GDM1 (cell line): ENCODE measurements at regions not wholly inside any gene's neighbourhood (a gene's known extent, or its start where the extent isn't known, plus 50 kb on each side); places are given as distances from the start of the nearest gene placed in this dataset.

ENCODE experiments used
- DNase-seq: peaks from one replicate; lab custom pipeline; 2025; lab: John Stamatoyannopoulos, UW

DNA sequence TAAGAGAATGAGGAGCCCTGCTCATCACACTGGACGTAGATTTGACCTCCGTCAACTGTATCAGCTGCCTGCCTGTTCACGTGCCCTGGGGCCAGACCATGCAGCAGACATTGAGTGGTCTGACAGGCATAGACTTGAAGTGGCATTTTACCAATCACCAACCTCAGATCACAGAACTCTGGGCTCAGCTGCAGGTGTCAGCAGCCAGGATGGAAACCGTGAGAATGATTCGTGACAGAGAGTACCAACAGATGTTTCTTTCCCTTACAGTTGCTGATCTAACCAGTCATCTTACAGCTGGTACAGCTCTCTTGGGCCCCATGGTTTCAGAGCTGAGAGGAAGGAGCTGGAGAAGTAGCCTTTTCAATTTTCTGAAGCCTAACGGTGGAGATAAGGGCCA lies 148.9 kb downstream of the EN1 start:
- no peak for DNase-seq

DNA sequence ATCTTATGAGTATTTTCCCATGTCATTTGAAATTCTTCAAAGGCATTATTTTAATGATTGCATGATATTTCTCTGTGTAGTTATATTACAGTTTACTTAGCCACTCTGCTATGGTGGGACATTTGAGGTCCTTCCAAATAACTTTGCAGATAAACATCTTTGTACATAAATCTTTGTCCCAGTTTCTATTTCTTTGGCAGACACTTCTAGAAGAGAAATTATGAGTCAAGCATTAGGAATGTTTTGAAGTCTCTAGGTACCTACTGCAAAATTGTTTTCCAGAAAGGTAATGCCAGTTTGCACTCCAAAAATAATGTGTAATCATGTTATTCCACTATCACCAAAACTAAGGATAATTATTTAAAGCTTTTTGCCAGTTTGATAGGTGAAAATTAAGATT lies 149.7 kb downstream of the EN1 start:
- no peak for DNase-seq

DNA sequence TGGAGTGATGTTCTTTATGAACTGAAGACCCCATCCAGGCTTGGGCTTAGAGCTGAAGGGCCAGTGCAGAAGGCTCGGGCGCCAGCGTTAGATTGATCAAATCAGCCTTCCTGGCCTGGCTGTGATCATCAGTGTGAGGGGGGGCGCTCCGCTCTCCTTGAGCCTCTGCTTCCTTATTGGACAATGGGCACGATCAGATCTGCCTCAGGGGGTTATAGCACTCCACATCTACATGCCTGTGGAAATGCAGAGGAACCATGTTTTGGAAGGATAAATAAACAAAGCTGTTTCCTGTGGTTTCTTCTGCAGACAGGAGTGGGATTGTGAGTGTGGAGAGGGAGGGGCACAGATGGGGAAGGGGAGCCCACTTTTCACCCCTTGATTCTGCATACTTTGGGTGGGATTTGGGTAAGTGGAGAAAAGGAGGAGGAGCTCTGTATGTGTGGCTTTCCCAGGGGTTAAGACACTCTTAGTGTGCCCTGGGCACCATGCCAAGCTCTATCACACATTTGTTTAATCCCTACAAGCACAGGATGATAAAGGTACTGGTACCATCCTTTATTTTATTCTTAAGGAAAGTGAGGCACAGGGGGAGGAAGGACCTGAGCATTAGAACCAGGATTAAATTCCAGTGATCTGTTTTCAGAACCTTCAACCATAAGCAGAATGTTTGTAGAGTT lies 150.5 kb downstream of the EN1 start:
- DNase-seq: no peak

DNA sequence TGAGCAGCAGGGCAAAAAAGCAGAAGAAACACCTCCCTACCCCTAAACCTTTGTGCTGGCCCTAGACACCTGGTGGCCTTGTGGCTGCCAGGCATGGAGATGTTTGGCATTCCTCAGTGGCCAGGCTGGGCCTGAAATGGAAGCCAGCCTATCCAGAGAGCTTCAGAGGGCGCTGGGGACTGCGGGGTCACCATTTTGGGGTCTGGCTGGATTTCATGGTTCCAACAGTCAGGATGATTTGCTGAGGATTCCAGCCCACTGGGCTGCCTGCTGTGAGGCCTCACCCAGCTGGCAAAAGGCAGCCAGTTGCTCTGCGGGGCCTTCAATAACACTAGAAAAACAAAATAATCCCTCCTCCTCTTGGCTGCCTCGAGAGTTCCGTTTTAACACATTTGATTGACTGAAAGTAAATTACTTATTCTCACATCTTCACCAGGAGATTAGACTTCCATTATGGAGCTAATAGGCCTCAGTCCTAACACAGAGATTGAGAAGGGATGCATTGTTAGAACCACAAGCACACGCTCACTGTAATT lies 154.1 kb downstream of the EN1 start:
- DNase-seq: no peak

DNA sequence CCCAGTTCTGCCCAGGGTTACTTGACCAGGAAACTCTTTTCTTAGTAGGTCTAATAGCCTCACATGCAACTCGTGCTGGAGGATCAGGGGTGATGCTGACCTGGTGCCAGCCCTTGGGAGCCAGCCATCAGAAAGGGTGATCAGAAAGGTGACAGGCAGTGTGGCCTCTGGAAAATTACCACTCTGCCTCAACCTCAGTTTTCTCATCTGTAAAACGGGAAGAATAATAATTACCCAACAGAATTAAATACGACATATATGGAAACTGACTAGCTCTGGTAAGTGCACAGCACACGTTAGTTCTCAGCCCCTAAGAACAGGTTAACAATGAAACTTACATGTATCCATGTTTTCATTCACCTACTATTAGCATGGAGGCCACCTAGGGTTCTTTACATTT lies 157.6 kb downstream of the EN1 start:
- no peak for DNase-seq

DNA sequence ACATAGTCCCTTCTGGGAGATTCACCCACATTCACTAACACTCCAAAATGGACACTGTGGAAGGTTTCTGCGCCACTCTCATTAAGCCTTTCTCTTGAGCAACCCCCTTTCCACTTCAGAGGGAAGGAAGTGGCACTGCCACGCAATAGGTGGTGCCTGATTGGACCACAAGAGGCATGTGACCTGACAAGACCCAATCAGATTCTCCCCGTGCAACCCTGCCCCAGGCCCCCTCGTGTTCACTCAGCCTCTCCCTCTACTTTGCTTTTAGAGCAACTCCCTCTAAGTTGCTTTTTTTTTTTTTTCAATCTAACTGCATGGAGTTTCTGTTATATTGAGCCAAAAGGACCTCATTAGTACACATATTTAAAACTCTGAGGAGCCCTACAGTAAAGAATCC lies 158.0 kb downstream of the EN1 start:
- DNase-seq: no peak

DNA sequence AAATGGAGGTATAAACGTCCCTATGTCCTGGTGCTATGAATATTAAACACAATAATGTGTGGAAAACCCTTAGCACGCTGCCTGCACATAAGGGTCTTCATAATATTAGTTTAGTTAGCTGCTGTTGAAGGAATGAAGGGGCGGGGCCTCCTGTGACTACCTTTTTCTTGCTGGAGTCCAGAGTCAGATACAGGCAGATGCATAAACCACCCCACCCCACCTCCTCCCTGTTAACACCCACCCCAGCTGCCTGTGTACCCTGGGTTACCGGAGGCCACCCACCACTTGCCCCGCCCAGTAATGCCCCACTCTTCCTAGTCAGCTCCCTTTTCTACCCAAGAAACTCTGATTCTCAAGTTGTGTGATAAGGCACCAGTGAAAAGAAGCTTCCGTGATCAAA lies 158.4 kb downstream of the EN1 start:
- DNase-seq: no peak

DNA sequence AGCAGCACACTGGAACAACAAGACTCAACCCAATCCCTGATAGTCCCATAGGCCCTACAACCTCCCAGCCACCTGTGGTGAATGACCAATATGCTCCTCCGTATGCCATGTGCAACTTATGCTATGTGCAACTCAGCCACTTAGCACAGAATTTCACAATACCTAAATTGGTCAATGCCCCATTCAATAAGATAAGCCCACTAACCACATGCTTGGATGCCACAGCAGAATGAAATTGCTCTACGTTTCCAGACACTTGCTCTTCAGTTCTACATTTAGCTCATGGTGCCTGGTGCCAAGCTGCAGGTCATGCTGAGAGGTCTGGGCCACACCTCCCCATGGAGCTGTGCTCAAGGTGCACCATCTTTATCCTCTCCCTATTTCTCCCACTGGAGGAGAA lies 159.8 kb downstream of the EN1 start:
- DNase-seq: no peak

DNA sequence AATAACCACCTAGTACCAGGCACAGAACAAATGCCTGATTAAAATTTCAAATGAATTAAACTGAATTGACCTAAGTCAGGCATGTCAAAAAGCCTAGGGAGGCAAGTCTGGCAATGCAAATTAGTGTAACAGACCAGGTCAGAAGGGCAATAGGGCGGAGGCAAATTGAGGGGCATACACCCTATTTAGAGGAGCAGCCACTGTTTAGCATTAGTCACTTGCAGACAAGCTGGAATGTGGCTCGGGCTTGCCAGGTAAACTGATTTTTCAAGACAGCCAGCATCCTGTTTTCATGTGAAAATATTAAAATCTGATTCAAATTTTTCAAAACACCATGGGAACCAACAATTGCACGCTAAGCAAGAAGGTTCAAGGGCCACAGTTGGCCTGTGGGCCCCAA lies 160.3 kb downstream of the EN1 start:
- no peak for DNase-seq

DNA sequence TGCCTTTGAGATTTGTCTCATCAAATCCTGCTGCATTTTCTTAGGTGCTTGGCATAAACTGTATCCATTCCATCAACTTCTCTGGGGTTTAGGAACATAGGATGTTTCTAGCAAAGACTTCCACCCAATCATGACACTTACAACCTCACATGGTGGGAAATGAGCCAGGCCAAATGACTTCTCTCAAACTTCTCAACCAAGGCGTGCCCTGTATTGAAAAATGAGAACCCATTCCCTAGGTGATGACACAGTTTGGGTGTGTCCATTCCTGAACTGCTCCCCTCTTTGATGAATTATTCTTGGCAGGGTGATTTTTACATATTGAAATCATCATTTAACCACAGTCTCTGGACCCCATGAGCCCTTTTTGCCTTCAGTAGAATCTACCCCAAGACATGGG lies 161.1 kb downstream of the EN1 start:
- DNase-seq: no peak

DNA sequence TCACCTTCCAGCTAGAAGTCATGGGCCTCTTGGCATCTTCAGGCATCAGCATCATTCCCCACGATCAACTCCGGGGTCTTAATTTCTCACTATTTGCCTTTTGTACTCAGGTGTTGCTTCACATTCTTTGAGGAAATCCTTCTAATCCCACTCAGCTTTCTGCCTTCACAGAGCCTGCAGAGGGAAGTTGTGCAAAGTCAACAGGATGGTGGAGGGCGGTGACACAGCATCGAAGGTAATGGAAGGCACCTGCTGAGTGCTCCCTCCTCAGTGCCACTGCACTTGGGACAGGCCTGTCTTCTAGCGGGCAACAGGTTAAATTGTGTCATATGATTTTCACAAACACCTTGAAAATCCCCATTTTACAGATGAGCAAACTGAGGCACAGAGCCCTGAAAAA lies 164.0 kb downstream of the EN1 start:
- no peak for DNase-seq

DNA sequence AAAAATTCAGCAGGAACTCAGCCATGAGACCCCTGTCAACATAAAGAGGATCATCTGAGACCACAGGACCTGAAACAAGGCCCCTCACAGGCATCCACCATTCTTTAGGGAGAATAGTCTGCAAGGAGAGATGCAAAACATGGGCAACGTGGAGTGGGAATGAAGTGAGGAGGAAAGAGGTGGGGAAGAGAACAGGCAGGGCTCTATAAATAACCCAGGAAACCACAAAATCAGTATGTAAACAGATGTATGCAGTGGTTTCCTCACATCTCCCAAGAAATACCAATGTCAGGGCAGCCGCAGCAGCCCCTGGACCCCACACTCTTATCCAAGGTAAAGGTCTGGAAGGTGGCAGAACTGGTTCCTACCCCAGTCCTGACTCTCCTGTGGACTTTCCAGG lies 168.5 kb downstream of the EN1 start:
- no peak for DNase-seq

DNA sequence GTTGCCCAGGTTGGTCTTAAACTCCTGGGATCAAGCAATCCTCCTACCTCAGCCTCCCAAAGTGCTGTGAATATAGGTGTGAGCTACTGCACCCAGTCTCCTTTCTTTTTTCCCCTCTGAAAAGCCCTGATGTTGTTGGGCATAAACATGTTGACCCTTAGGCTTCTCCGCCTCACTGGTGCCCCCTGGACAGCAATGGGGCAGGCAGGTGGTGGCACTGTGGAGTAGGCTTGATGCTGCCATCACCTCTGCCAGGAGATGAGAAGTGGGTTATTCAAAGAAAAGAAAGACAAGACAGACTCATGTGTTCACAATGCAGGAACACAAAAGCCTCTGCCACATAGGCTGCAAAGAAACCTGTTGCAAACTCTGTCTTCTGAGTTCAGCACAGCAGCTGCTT lies 169.9 kb downstream of the EN1 start:
- no peak for DNase-seq

DNA sequence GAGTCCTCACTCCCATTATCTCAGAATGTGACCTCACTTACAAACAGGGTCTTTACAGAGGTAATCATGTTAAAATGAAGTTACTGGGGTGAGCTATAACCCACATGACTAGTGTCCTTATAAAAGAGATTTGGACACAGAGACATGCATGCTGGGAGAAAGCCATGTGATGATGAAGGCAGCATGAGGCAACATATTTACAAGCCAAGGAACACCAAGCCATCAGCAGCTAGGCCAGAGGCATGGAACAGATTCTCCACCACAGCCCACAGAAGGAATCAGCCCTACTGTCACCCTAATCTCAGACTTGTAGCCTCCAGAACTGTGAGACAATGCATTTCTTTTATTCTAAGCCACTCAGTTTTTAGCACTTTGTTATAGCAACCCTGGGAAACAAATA lies 171.9 kb downstream of the EN1 start:
- no peak for DNase-seq

DNA sequence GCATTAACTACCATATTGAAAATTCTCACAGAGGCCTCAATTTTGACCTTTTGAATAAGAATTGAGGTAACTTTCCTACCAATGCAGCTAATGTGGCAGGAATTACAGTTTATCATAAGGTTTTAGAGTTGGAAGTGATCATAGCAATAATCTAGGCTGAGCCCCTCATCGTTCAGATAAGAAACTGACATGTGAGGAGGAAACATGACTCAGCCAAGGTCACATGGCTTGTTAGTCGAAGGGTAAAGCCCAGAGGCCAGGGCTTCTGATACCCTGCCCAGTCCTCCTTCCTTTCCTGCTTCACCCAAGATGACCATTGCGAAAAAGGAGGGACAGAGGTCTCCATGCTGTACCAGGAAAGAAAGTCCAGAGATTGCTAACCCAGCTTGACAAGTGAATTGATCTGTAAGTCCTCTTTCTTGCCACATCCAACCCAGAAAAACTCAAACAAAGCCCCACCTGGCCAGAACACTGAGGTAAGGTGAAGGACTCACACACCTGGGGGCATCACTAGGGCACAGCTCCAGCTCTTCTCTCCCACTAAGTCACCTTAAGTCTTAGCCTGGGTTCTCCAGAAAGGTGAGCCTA lies 174.8 kb downstream of the EN1 start:
- no peak for DNase-seq

DNA sequence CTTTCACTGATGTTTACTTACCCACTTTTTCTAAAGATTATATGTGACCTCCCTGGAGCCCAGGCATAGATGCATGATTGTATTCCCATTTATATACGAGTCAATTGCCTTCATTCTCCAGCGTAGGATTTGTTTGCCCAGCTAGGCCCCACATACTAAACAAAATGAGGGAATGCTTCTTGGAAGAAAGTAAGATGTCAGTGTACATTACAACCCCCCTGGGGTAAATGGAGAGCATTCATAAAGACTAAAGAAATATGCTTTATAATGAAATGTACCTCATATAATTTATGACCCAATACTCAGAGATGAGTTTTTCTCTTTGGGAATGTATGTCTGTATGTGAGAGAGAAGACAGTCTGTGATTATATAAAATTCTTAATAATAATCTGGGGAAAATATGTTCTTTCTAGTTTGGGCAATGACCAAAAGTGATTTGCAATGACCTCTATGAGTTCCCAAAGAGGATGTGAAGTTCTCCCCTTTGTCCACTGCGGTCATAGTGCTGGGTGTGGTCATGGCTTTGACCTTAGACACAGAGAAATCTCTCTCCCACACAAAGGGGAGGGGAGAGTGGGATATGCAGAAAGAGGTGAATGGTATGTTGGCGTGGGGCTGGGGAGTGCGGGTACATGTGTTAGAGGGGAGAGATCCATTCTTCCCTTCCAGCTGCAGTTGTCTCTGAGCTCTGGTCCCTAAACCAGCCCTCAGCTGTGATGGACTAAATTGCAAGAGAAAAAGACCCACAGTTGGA lies 175.6 kb downstream of the EN1 start:
- DNase-seq: no peak

DNA sequence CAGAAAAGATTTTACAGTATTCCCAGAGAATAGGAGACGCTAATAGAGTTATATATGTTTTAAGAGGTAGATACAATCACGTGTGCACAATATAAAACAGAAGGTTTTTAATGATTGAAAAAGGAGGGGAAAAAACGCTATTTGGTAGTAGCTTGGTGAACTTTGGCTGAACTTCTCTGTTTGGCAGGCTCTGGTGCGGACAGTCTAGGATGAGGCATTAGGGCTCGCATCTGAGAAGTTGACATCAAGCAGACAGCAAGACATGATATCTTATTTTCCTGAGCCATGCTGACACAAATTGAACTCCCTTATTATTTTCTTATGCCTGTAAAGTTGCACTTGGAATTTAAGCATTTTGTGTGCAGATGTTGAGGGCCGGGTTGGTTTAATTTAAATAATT lies 176.6 kb downstream of the EN1 start:
- no peak for DNase-seq

DNA sequence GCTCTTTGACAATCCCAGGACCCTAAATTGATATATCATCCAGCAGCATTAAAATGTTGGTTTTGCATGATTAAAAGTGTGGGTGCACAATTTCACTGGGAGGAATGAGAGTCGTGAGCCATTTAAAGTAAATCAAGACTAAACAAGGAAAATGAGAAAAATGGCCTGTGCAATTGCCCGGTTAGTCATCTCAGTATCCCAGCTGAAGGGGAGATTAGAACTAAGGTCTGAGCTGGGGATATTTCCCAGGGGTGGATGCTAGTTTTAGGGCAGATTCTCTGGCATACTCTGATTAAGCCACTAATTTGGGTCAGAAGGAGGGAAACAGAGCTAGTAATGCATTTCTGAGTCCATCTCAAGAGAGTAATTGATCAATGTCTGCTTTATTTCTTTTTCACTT lies 177.2 kb downstream of the EN1 start:
- DNase-seq: no peak

DNA sequence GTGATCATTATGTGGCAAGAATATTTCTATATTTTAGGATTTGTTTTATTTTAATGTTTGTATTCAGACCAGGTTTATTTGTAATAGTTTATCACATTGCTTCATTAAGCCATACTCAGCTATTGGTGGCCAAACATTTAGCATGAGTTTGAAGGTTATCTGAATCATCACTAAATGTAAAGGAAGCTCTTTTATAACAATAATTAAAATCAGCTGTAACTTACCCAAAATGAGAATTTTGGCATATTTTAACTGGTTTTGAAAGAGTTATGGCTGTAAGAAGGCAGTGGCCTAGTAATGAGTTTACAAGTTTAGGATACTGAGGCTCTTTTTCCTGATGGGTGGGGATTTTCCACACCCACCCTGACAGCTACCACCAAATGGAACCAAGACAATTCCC lies 177.8 kb downstream of the EN1 start:
- DNase-seq: no peak

DNA sequence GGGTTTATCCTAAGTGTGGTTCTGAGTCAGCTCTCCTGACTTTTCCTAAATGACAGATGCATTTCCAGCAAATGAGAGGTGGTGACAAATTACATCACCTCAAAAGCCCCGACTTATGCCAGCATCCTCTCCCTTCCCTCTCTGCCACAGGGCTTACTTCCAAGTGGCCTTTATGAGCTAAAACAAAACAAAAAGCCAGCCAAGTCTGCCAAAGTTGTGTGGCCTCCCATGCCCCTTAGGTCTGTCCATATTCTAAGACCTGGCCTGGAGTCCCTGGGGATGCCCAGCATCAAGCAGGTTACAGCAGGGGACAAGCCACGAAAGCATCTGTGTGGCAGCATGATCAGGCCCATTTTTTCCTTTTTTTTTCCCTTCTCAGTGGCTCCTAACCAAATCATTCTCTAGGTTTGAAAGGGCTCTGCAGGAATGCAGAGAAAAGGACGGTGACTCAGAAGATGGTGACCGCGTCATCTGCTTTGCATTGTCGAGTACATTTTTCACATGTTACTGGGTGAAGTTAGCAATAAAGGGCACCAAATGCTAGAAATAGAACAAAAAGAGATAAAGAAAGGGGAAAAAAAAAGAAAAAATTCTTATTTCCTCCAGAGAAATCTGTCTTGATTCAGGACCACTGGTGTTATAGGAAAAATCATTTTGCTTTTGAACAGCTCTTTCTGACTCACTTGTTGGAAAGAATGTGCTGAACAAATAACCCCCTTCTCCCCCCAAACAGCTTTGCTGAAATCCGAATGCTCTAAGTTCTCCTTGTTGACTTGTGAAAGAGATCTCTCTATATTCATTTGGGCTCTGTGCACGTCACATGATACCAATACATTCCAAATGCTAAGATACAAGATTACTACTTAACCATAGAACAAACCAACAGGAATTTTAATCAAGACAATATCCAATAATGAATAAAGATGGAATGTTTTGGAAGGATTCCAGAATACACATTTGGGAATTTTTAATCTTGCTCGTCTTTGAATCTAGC lies 178.7 kb downstream of the EN1 start:
- no peak for DNase-seq

DNA sequence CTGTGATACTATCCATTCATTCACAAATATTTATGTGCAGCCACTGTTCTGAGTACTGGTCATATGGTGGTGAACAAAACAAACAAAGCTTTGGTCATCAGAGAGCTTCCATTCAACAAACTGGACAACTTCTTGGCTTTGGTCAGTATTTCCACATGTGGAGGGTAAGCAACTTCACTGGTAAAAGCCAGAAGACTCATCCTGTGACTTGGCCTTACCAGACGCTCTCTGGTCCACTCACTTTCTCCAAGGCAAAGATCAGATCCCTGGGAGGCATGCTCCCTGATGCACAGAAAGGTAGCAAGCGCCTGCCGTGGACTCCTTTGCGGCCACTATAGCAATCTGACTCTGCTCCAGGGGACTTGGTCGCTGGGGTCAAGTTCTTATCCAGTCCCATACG lies 179.5 kb downstream of the EN1 start:
- DNase-seq: no peak

DNA sequence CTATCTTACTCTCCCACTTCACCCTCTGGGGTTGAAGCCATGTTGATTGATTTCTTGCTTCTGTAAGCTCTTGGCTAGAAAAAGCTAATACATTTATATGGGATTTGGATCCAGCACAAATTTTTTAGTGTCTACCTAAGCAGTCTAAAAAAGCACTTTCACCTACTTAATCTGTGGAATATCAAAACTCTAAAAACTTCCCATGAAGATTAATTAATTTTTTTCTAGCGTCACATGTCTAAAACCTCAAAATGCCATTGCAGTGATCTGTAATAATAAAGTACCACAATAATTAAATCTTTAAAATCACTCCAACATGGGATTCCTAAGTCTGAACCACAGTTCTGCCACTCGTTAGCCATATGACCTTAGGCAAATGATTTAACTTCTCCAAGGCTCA lies 180.1 kb downstream of the EN1 start:
- DNase-seq: no peak
